ENCODE measurements at regions not wholly inside any gene's neighbourhood (a gene's known extent, or its start where the extent isn't known, plus 50 kb on each side); places are given as distances from the start of the nearest gene placed in this dataset.

GRCh38 chr3:109440353-109440752 lies 103.0 kb upstream of the DPPA4 start:
- Histone ChIP-seq H3K27me3 (ENCODE audit: insufficient read depth, low read depth) (no peaks in the 10 kb centered on the region), H3K27ac (no peak overlapping the region), H3K4me3 (IDR thresholded peaks at IDR 0.05; ENCODE audit: insufficient read depth, low read depth, low read length) (no peak overlapping the region), H4K20me1 (ENCODE audit: insufficient read depth) (no peaks in the 10 kb centered on the region), H3K36me3 (ENCODE audit: insufficient read depth) (no peaks in the 10 kb centered on the region), H3K9ac (no peak overlapping the region), H3K4me1 (ENCODE audit: low read depth, poor library complexity, severe bottlenecking) (no peaks in the 10 kb centered on the region), H2AFZ (ENCODE audit: low read depth) (no peak overlapping the region), H3K4me2 (no peak overlapping the region), H3K79me2 (ENCODE audit: insufficient read depth, low read depth) (no peaks in the 10 kb centered on the region)
- TF ChIP-seq CTCF (conservative IDR thresholded peaks at IDR 0.05; ENCODE audit: low read depth, low read length) = no peak

GRCh38 chr3:109432833-109433232 lies 95.5 kb upstream of the DPPA4 start:
- Histone ChIP-seq H3K9ac (no peak overlapping the region), H3K4me2 (no peak overlapping the region), H3K4me3 (IDR thresholded peaks at IDR 0.05; ENCODE audit: insufficient read depth, low read depth, low read length) (no peak overlapping the region), H4K20me1 (ENCODE audit: insufficient read depth) (no peaks in the 10 kb centered on the region), H3K79me2 (ENCODE audit: insufficient read depth, low read depth) (no peaks in the 10 kb centered on the region), H2AFZ (ENCODE audit: low read depth) (no peak overlapping the region), H3K4me1 (ENCODE audit: low read depth, poor library complexity, severe bottlenecking) (no peaks in the 10 kb centered on the region), H3K27ac (no peak overlapping the region), H3K36me3 (ENCODE audit: insufficient read depth) (no peaks in the 10 kb centered on the region), H3K27me3 (ENCODE audit: insufficient read depth, low read depth) (no peaks in the 10 kb centered on the region)
- TF ChIP-seq CTCF (conservative IDR thresholded peaks at IDR 0.05; ENCODE audit: low read depth, low read length) = no peak

- Histone ChIP-seq H3K79me2 (ENCODE audit: insufficient read depth, low read depth) (no peaks in the 10 kb centered on the region), H3K27ac (no peak overlapping the region), H4K20me1 (ENCODE audit: insufficient read depth) (no peaks in the 10 kb centered on the region), H3K4me3 (IDR thresholded peaks at IDR 0.05; ENCODE audit: insufficient read depth, low read depth, low read length) (no peak overlapping the region), H3K27me3 (ENCODE audit: insufficient read depth, low read depth) (no peaks in the 10 kb centered on the region), H3K4me2 (no peak overlapping the region), H3K9ac (no peak overlapping the region), H3K4me1 (ENCODE audit: low read depth, poor library complexity, severe bottlenecking) (no peaks in the 10 kb centered on the region), H3K36me3 (ENCODE audit: insufficient read depth) (no peaks in the 10 kb centered on the region), H2AFZ (ENCODE audit: low read depth) (no peak overlapping the region)
- no peak for TF ChIP-seq CTCF (conservative IDR thresholded peaks at IDR 0.05; ENCODE audit: low read depth, low read length)
These were observed 93.7 kb upstream of the DPPA4 start for GRCh38 chr3:109430911-109431563.

- Histone ChIP-seq H2AFZ (ENCODE audit: low read depth) (no peak overlapping the region), H3K4me1 (ENCODE audit: low read depth, poor library complexity, severe bottlenecking) (no peaks in the 10 kb centered on the region)
These were observed 75.7 kb upstream of the DPPA4 start for GRCh38 chr3:109413049-109413448.

More at GRCh38 chr3:109413049-109413448, 75.7 kb upstream of the DPPA4 start:
- no peak overlapping the region for H3K9ac ChIP-seq
- no peaks in the 10 kb centered on the region for H3K27me3 ChIP-seq (ENCODE audit: insufficient read depth, low read depth)
- H3K36me3 ChIP-seq (ENCODE audit: insufficient read depth) = no peaks in the 10 kb centered on the region
- H3K27ac ChIP-seq = no peak overlapping the region
- no peaks in the 10 kb centered on the region for H4K20me1 ChIP-seq (ENCODE audit: insufficient read depth)
- H3K4me2 ChIP-seq = no peak overlapping the region
- TF ChIP-seq CTCF (conservative IDR thresholded peaks at IDR 0.05; ENCODE audit: low read depth, low read length) = no peak
- H3K79me2 ChIP-seq (ENCODE audit: insufficient read depth, low read depth) = no peaks in the 10 kb centered on the region
- no peak overlapping the region for H3K4me3 ChIP-seq (IDR thresholded peaks at IDR 0.05; ENCODE audit: insufficient read depth, low read depth, low read length)
